Inflammatory macrophage treated with lipopolysaccharide for 4 hours (primary cell): ENCODE measurements at regions not wholly inside any gene's neighbourhood (a gene's known extent, or its start where the extent isn't known, plus 50 kb on each side); places are given as distances from the start of the nearest gene placed in this dataset.

Source experiments
- DNase-seq: peaks from one replicate; pipeline ENCODE4 v3.0.0-alpha.2; 2020

GRCh38 chr3:64464955-64465354 lies 222.8 kb downstream of the ADAMTS9 start:
- DNase-seq = no peak

- no peak for DNase-seq
Observed at GRCh38 chr3:64463981-64464380, 223.8 kb downstream of the ADAMTS9 start.

- no peak for DNase-seq
Observed at GRCh38 chr3:64462203-64462602, 225.6 kb downstream of the ADAMTS9 start.

- no peak for DNase-seq
Observed at GRCh38 chr3:64460877-64461276, 226.9 kb downstream of the ADAMTS9 start.

- no peak for DNase-seq
Observed at GRCh38 chr3:64460141-64460730, 227.6 kb downstream of the ADAMTS9 start.

GRCh38 chr3:64459711-64460110 lies 228.1 kb downstream of the ADAMTS9 start:
- no peak for DNase-seq

GRCh38 chr3:64457811-64458210 lies 230.0 kb downstream of the ADAMTS9 start:
- no peak for DNase-seq

GRCh38 chr3:64456674-64457073 lies 231.1 kb downstream of the ADAMTS9 start:
- no peak for DNase-seq

- no peak for DNase-seq
Observed at GRCh38 chr3:64455351-64455750, 230.1 kb upstream of the PRICKLE2 start.

- no peak for DNase-seq
Observed at GRCh38 chr3:64454768-64455167, 229.5 kb upstream of the PRICKLE2 start.

GRCh38 chr3:64454179-64454578 lies 228.9 kb upstream of the PRICKLE2 start:
- no peak for DNase-seq

GRCh38 chr3:64451283-64452012 lies 226.2 kb upstream of the PRICKLE2 start:
- no peak for DNase-seq

- DNase-seq = no peak
Observed at GRCh38 chr3:64450396-64450956, 225.2 kb upstream of the PRICKLE2 start.

GRCh38 chr3:64449026-64449425 lies 223.8 kb upstream of the PRICKLE2 start:
- DNase-seq = no peak

GRCh38 chr3:64445944-64446300 lies 220.7 kb upstream of the PRICKLE2 start:
- no peak for DNase-seq

- DNase-seq = no peak
Observed at GRCh38 chr3:64445109-64445943, 220.1 kb upstream of the PRICKLE2 start.

GRCh38 chr3:64444490-64445108 lies 219.3 kb upstream of the PRICKLE2 start:
- no peak for DNase-seq

GRCh38 chr3:64443546-64444381 lies 218.5 kb upstream of the PRICKLE2 start:
- DNase-seq = no peak

GRCh38 chr3:64441861-64442260 lies 216.6 kb upstream of the PRICKLE2 start:
- DNase-seq = no peak

- DNase-seq = no peak
Observed at GRCh38 chr3:64440498-64440897, 215.2 kb upstream of the PRICKLE2 start.

GRCh38 chr3:64438812-64439211 lies 213.5 kb upstream of the PRICKLE2 start:
- DNase-seq = no peak

- DNase-seq = no peak
Observed at GRCh38 chr3:64438066-64438465, 212.8 kb upstream of the PRICKLE2 start.
